SH-SY5Y (cell line): ENCODE measurements at regions not wholly inside any gene's neighbourhood (a gene's known extent, or its start where the extent isn't known, plus 50 kb on each side); places are given as distances from the start of the nearest gene placed in this dataset.

Experiments used
- GATA2 ChIP-seq: IDR thresholded peaks from 2 replicates; pipeline ENCODE4 v1.6.1; 2011; ENCODE audit warnings: mild to moderate bottlenecking, low read depth, low read length
- GATA3 ChIP-seq: IDR thresholded peaks from 2 replicates; pipeline ENCODE4 v1.6.1; 2011; ENCODE audit warnings: low read depth, mild to moderate bottlenecking, low read length, moderate library complexity

DNA sequence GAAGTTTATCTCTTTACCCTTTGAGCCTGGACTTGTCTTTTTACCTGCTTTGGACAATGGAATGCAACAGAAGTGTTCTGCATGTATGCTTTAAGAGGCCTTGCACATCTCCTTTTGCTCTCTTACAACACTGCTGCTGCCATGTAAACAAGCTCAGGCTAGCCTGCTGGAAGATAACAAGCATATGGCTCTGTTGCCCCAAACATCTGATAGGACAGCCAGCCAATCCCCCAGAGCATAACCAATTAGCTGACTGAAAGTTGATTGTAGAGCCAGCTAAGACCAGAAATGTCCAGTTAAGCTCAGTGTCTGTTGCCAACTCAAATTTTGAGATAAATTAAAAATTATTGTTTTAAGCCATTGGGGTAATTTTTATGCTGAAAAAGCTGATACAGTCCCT lies 510.6 kb upstream of the CNKSR2 start:
- TF ChIP-seq GATA2 (peak; percentile 74), GATA3 (no peak)
